Pancreas (tissue), 10 donors: ENCODE measurements at regions not wholly inside any gene's neighbourhood (a gene's known extent, or its start where the extent isn't known, plus 50 kb on each side); places are given as distances from the start of the nearest gene placed in this dataset.

Experiments
- ATAC-seq, 4 donors: fragments of 200-7000 bp; cut with Tn5 transposase; one replicate each; pipeline versions ENCODE4 v1.8.0 to v1.9.1; 2020; ENCODE audit warnings: mild to moderate bottlenecking in 4 of 4, moderate library complexity in 4 of 4
- DNase-seq, 6 donors: peaks; one replicate each; pipeline ENCODE4 v3.0.0-alpha.2; 2020
- FAIRE-seq: peaks from 2 replicates; lab custom pipeline; 2012; peaks lifted over from hg19 to GRCh38; lab: Jason Lieb, UNC
- H3K27ac ChIP-seq, 4 donors: fragments of 200-600 bp; sonication (generic); 1 replicate in 3 of 4; 2 replicates in 1 of 4; pipeline versions ENCODE4 v1.5.0 to v1.8.0; 2020
- H3K27me3 ChIP-seq, 4 donors: fragments of 200-600 bp; one replicate each; pipeline ENCODE4 v1.8.0; 2021
- H3K36me3 ChIP-seq, 3 donors: fragments of 200-600 bp; sonication (generic) in 1 of 3; one replicate each; pipeline versions ENCODE4 v1.5.0 to v1.8.0; 2020 to 2021
- H3K4me1 ChIP-seq, 3 donors: fragments of 200-600 bp; one replicate each; pipeline ENCODE4 v1.8.0; 2021
- H3K4me3 ChIP-seq, 4 donors: fragments of 200-600 bp; sonication (generic) in 2 of 4; one replicate each; pipeline versions ENCODE4 v1.5.0 to v1.8.0; 2020 to 2021
- H3K9me3 ChIP-seq, 4 donors: fragments of 200-600 bp; one replicate each; pipeline ENCODE4 v1.8.0; 2021
- CTCF ChIP-seq, 4 donors: fragments of 200-600 bp; sonication (generic) in 3 of 4; IDR thresholded peaks; one replicate each; pipeline versions ENCODE4 v1.5.0 to v1.8.0; 2021; ENCODE audit warnings: antibody characterized with exemption in 4 of 4
- WGBS, 2 donors: extraction: QIAGEN DNeasy Blood & Tissue Kit; methylation state at CpG; one replicate each; pipeline ENCODE4 v1.1.7; 2013; 5-methylcytosine and 5-hydroxymethylcytosine counted together
- intact Hi-C, 3 donors: fragments of 100-400 bp; cut with DNase I; formaldehyde crosslinking; loops; one replicate each; pipeline versions ENCODE4 v1.11.1 to v1.14.2; 2022
- donor health status: healthy with polysubstance abuse.
- donor health status: DM: no; HTN: no; CAD: no; lungs with moderate emphysema.
- donor health status: DM: no; HTN: no; CAD: no.
- donor health status: control.
- donor health status: control.
- donor health status: Bipolar disorder and iron deficiency.
- donor health status: DM: yes; HTN: yes; CAD: no.
- donor health status: DM: no; HTN: no; CAD: no.
- donor health status: DM: no; HTN: no; CAD: no.
- donor health status: DM: yes; HTN: yes; CAD: no.

GRCh38 chr3:182690172-182690571 is 103.1 kb upstream of the ATP11B start:
- ATAC-seq (no peak), FAIRE-seq (no peak), DNase-seq (no peak)
- H3K36me3 ChIP-seq = no peaks in the 10 kb centered on the region
- peaks cover 0 to 21% (median 7%) of the 10 kb centered on the region in 4 donors for H3K27me3 ChIP-seq
- no peak overlapping the region for H3K4me3 ChIP-seq
- no peak overlapping the region for H3K27ac ChIP-seq
- TF ChIP-seq CTCF (IDR thresholded peaks at IDR 0.05) = no peak
- H3K4me1 ChIP-seq = no peaks in the 10 kb centered on the region
- intact Hi-C loops = no loop called here
- 77 to 84% methylated on average over 2 of the region's 2 CpGs for WGBS, 2 donors
- no peaks in the 10 kb centered on the region for H3K9me3 ChIP-seq

- 83 to 89% methylated on average over 6 of the region's 6 CpGs for WGBS, 2 donors
- DNase-seq = no peak
- no peak for TF ChIP-seq CTCF (IDR thresholded peaks at IDR 0.05)
- ATAC-seq = no peak
- H3K4me3 ChIP-seq = no peak overlapping the region
- intact Hi-C loops = no loop called here
- no peak overlapping the region for H3K27ac ChIP-seq
- H3K36me3 ChIP-seq = no peaks in the 10 kb centered on the region
- H3K9me3 ChIP-seq = no peaks in the 10 kb centered on the region
- H3K4me1 ChIP-seq = no peaks in the 10 kb centered on the region
- H3K27me3 ChIP-seq = peaks cover 0 to 14% (median 2%) of the 10 kb centered on the region in 4 donors
- no peak for FAIRE-seq
Measured at GRCh38 chr3:182692021-182692420, 101.3 kb upstream of the ATP11B start.

GRCh38 chr3:182692695-182693094 is 100.6 kb upstream of the ATP11B start:
- intact Hi-C loops = no loop called here

GRCh38 chr3:182693723-182694122 is 99.6 kb upstream of the ATP11B start:
- Histone ChIP-seq H3K4me3 (no peak overlapping the region), H3K27me3 (peaks cover 0 to 6% (median 2%) of the 10 kb centered on the region in 4 donors), H3K36me3 (no peaks in the 10 kb centered on the region), H3K4me1 (no peaks in the 10 kb centered on the region), H3K9me3 (no peaks in the 10 kb centered on the region), H3K27ac (no peak overlapping the region)
- no peak for TF ChIP-seq CTCF (IDR thresholded peaks at IDR 0.05)
- FAIRE-seq = no peak
- intact Hi-C loops = no loop called here
- WGBS, 2 donors = 81 to 87% methylated on average over 3 of the region's 3 CpGs
- no peak for DNase-seq
- no peak for ATAC-seq

More at GRCh38 chr3:182692695-182693094, 100.6 kb upstream of the ATP11B start:
- Histone ChIP-seq H3K4me1 (no peaks in the 10 kb centered on the region), H3K4me3 (no peak overlapping the region), H3K27me3 (peaks cover 0 to 7% (median 2%) of the 10 kb centered on the region in 4 donors), H3K27ac (no peak overlapping the region), H3K9me3 (no peaks in the 10 kb centered on the region), H3K36me3 (no peaks in the 10 kb centered on the region)
- ATAC-seq = no peak
- 67 to 81% methylated on average over 1 of the region's 1 CpG for WGBS, 2 donors
- FAIRE-seq = no peak
- no peak for TF ChIP-seq CTCF (IDR thresholded peaks at IDR 0.05)
- DNase-seq = no peak

- TF ChIP-seq CTCF (IDR thresholded peaks at IDR 0.05) = no peak
- no peak for FAIRE-seq
Measured at GRCh38 chr3:182696916-182697315, 96.4 kb upstream of the ATP11B start.

More at GRCh38 chr3:182696916-182697315, 96.4 kb upstream of the ATP11B start:
- Histone ChIP-seq H3K4me1 (no peaks in the 10 kb centered on the region), H3K27ac (no peak overlapping the region), H3K4me3 (no peak overlapping the region), H3K9me3 (no peaks in the 10 kb centered on the region), H3K27me3 (peaks cover 0 to 6% (median 1%) of the 10 kb centered on the region in 4 donors), H3K36me3 (no peaks in the 10 kb centered on the region)
- ATAC-seq = no peak
- intact Hi-C loops = no loop called here
- 71 to 80% methylated on average over 3 of the region's 3 CpGs for WGBS, 2 donors
- DNase-seq = no peak
